Fibroblast of lung (primary cell): ENCODE measurements at regions not wholly inside any gene's neighbourhood (a gene's known extent, or its start where the extent isn't known, plus 50 kb on each side); places are given as distances from the start of the nearest gene placed in this dataset.

Experiments used
- DNase-seq, 2 donors: peaks; one replicate each; pipeline versions ENCODE4 v3.0.0 to v3.0.0-alpha.2; 2010; ENCODE audit warnings: low read depth in 2 of 2
- H2AFZ ChIP-seq: 2 replicates; pipeline ENCODE4 v1.5.1; 2012; ENCODE audit warnings: low read length, control low read depth, inconsistent platforms
- H3K27ac ChIP-seq: 2 replicates; pipeline ENCODE4 v1.5.1; 2011; ENCODE audit warnings: low read length, control low read depth; ENCODE audit not compliant: insufficient read depth
- H3K27me3 ChIP-seq: 2 replicates; pipeline ENCODE4 v1.5.1; 2011; ENCODE audit warnings: mild to moderate bottlenecking, low read length; ENCODE audit not compliant: control insufficient read depth, insufficient read depth
- H3K36me3 ChIP-seq: 2 replicates; pipeline ENCODE4 v1.5.1; 2011; ENCODE audit warnings: low read length; ENCODE audit not compliant: control insufficient read depth, insufficient read depth
- H3K4me1 ChIP-seq: 2 replicates; pipeline ENCODE4 v1.5.1; 2011; ENCODE audit warnings: low read length; ENCODE audit not compliant: control insufficient read depth, insufficient read depth; ENCODE audit errors: extremely low read depth
- H3K4me2 ChIP-seq: 2 replicates; pipeline ENCODE4 v1.5.1; 2011; ENCODE audit warnings: low read length, control low read depth; ENCODE audit not compliant: insufficient read depth; ENCODE audit errors: extremely low read depth
- H3K4me3 ChIP-seq, 4 experiments: fragments of 200-600 bp in 1 of 4; sonication (generic) in 1 of 4; replicated peaks in 1 of 4; 2 replicates each; pipeline ENCODE4 v1.5.1; 2011 to 2016; ENCODE audit warnings: low read length in 4 of 4, low read depth in 3 of 4, mild to moderate bottlenecking in 3 of 4, control low read depth in 2 of 4, inconsistent platforms in 1 of 4, mixed read lengths in 1 of 4; ENCODE audit not compliant: insufficient read depth in 1 of 4; ENCODE audit errors: control extremely low read depth in 1 of 4
- H3K79me2 ChIP-seq: 2 replicates; pipeline ENCODE4 v1.5.1; 2012; ENCODE audit warnings: mild to moderate bottlenecking, low read length, inconsistent platforms; ENCODE audit not compliant: control insufficient read depth, insufficient read depth
- H3K9ac ChIP-seq: 2 replicates; pipeline ENCODE4 v1.5.1; 2011; ENCODE audit warnings: mild to moderate bottlenecking, low read length, control low read depth; ENCODE audit not compliant: insufficient read depth
- H3K9me3 ChIP-seq: 2 replicates; pipeline ENCODE4 v1.5.1; 2012; ENCODE audit warnings: low read depth, low read length; ENCODE audit not compliant: control insufficient read depth, insufficient read depth
- H4K20me1 ChIP-seq: 2 replicates; pipeline ENCODE4 v1.5.1; 2011; ENCODE audit warnings: low read length; ENCODE audit not compliant: control insufficient read depth, insufficient read depth; ENCODE audit errors: extremely low read depth
- EZH2 ChIP-seq: IDR thresholded peaks from 2 replicates; pipeline ENCODE4 v1.5.1; 2012; ENCODE audit warnings: low read length, control low read depth, mild to moderate bottlenecking; ENCODE audit errors: missing control alignments
- TF ChIP-seq, protein P1 (sequence below), 2 donors: IDR thresholded peaks in 1 of 2; conservative IDR thresholded peaks in 1 of 2; 1 replicate in 1 of 2; 2 replicates in 1 of 2; pipeline ENCODE4 v1.5.1; 2011 to 2012; ENCODE audit warnings: low read length in 2 of 2, control low read depth in 1 of 2, inconsistent platforms in 1 of 2, low read depth in 1 of 2, mild to moderate bottlenecking in 1 of 2

DNA sequence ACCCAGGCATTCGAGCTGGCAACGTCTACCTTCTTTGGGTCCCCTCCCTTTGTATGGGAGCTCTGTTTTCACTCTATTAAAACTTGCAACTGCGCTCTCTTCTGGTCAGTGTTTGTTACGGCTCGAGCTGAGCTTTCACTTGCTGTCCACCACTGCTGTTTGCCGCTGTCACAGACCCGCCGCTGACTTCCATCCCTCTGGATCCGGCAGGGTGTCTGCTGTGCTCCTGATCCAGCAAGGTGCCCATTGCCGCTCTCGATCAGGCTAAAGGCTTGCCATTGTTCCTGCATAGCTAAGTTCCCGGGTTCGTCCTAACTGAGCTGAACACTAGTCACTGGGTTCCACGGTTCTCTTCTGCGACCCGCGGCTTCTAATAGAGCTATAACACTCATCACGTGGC lies 183.5 kb upstream of the GALNTL6 start:
- H3K9me3 ChIP-seq, result no peaks in the 10 kb centered on the region
- no peak for TF ChIP-seq EZH2
- TF ChIP-seq, protein P1, sequence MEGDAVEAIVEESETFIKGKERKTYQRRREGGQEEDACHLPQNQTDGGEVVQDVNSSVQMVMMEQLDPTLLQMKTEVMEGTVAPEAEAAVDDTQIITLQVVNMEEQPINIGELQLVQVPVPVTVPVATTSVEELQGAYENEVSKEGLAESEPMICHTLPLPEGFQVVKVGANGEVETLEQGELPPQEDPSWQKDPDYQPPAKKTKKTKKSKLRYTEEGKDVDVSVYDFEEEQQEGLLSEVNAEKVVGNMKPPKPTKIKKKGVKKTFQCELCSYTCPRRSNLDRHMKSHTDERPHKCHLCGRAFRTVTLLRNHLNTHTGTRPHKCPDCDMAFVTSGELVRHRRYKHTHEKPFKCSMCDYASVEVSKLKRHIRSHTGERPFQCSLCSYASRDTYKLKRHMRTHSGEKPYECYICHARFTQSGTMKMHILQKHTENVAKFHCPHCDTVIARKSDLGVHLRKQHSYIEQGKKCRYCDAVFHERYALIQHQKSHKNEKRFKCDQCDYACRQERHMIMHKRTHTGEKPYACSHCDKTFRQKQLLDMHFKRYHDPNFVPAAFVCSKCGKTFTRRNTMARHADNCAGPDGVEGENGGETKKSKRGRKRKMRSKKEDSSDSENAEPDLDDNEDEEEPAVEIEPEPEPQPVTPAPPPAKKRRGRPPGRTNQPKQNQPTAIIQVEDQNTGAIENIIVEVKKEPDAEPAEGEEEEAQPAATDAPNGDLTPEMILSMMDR (conservative IDR thresholded peaks at IDR 0.05 in 1 of 2, IDR thresholded peaks at IDR 0.05 in 1 of 2; ENCODE audit: low read depth in 1 of 2, low read length in 2 of 2), result no peak
- no peaks in the 10 kb centered on the region for H4K20me1 ChIP-seq
- H3K4me3 ChIP-seq, result no peak overlapping the region
- no peaks in the 10 kb centered on the region for H3K36me3 ChIP-seq
- H3K4me2 ChIP-seq, result no peak overlapping the region
- no peak overlapping the region for H3K27ac ChIP-seq
- no peak overlapping the region for H3K9ac ChIP-seq
- no peaks in the 10 kb centered on the region for H3K27me3 ChIP-seq
- no peaks in the 10 kb centered on the region for H3K79me2 ChIP-seq
- no peaks in the 10 kb centered on the region for H3K4me1 ChIP-seq
- DNase-seq, result no peak
- H2AFZ ChIP-seq, result no peak overlapping the region

DNA sequence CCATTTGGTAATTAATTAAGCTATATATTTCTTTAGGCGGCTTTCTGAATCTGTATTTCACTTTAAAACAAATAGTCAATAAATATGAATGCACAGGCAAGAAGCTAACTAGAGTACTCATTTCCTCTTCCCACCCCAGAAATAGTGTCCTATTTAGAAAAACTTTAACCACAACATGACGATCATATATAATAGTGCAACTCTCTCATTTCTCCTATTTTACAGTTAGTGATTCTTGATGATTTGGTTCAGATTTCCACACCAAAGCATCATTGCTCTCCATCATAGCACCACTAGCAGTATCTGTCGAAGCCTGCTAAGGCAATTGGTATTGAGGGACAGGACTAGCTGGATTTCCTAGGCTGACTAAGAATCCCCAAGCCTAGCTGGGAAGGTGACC lies 184.0 kb upstream of the GALNTL6 start:
- Histone ChIP-seq H4K20me1 (no peaks in the 10 kb centered on the region), H3K79me2 (no peaks in the 10 kb centered on the region), H3K27me3 (no peaks in the 10 kb centered on the region), H3K9ac (no peak overlapping the region), H3K9me3 (no peaks in the 10 kb centered on the region), H2AFZ (no peak overlapping the region), H3K4me3 (no peak overlapping the region), H3K36me3 (no peaks in the 10 kb centered on the region), H3K4me2 (no peak overlapping the region), H3K27ac (no peak overlapping the region), H3K4me1 (no peaks in the 10 kb centered on the region)
- TF ChIP-seq, protein P1 (conservative IDR thresholded peaks at IDR 0.05 in 1 of 2, IDR thresholded peaks at IDR 0.05 in 1 of 2; ENCODE audit: low read depth in 1 of 2, low read length in 2 of 2), result no peak
- TF ChIP-seq EZH2, result no peak
- DNase-seq, result no peak

DNA sequence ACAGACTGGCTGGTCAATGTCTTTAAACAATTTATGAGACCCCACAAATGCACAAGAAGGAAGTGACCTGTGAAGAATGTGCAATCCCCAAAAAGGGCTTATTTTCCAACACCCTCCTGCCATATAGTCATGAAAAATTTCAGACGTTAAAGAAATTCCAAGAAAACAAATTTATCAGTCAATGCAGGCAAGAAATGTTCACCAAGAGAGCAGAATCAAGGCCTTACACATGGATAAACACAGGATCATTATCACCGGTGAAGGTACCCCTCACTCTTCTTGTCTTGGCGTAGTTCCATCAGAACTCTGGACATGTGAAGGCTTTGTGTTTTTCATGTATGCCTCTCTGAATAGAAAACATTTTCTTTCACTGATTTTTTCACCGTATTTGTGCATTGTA lies 186.7 kb upstream of the GALNTL6 start:
- no peaks in the 10 kb centered on the region for H3K4me1 ChIP-seq

More for the DNA sequence above, 186.7 kb upstream of the GALNTL6 start:
- Histone ChIP-seq H3K9ac (no peak overlapping the region), H3K9me3 (no peaks in the 10 kb centered on the region), H2AFZ (no peak overlapping the region), H3K36me3 (no peaks in the 10 kb centered on the region), H3K27me3 (no peaks in the 10 kb centered on the region), H3K4me3 (no peak overlapping the region), H3K27ac (no peak overlapping the region), H4K20me1 (no peaks in the 10 kb centered on the region), H3K4me2 (no peak overlapping the region), H3K79me2 (no peaks in the 10 kb centered on the region)
- DNase-seq, result no peak
- TF ChIP-seq EZH2, result no peak
- TF ChIP-seq, protein P1 (conservative IDR thresholded peaks at IDR 0.05 in 1 of 2, IDR thresholded peaks at IDR 0.05 in 1 of 2; ENCODE audit: low read depth in 1 of 2, low read length in 2 of 2), result no peak
